GM23338 (cell line): ENCODE measurements at regions not wholly inside any gene's neighbourhood (a gene's known extent, or its start where the extent isn't known, plus 50 kb on each side); places are given as distances from the start of the nearest gene placed in this dataset.

Experiments
- ATAC-seq: fragments of 200-7000 bp; cut with Tn5 transposase; 3 replicates; pipeline ENCODE4 v1.9.1; 2020
- DNase-seq: peaks from one replicate; pipeline ENCODE4 v3.0.0-alpha.2; 2015; ENCODE audit warnings: low spot score
- H2AFZ ChIP-seq: fragments of 200-600 bp; sonication (generic); 2 replicates; pipeline ENCODE4 v1.8.0; 2016; ENCODE audit warnings: antibody characterized with exemption, mild to moderate bottlenecking, moderate library complexity
- H3F3A ChIP-seq: fragments of 200-600 bp; sonication (generic); replicated peaks from 2 replicates; pipeline ENCODE4 v1.8.0; 2017; ENCODE audit warnings: antibody characterized with exemption, mixed run types, low read depth
- H3K27ac ChIP-seq: fragments of 200-600 bp; sonication (generic); 2 replicates; pipeline ENCODE4 v1.6.1; 2016; ENCODE audit warnings: low read depth
- H3K27me3 ChIP-seq: fragments of 200-600 bp; sonication (generic); 2 replicates; pipeline ENCODE4 v1.8.0; 2016; ENCODE audit warnings: mild to moderate bottlenecking, mixed run types, moderate library complexity; ENCODE audit not compliant: insufficient read depth
- H3K36me3 ChIP-seq: fragments of 200-600 bp; sonication (generic); 2 replicates; pipeline ENCODE4 v1.8.0; 2016; ENCODE audit warnings: mild to moderate bottlenecking; ENCODE audit not compliant: insufficient read depth
- H3K4me1 ChIP-seq: fragments of 200-600 bp; sonication (generic); 2 replicates; pipeline ENCODE4 v1.8.0; 2016; ENCODE audit warnings: mild to moderate bottlenecking, moderate library complexity; ENCODE audit not compliant: insufficient read depth
- H3K4me2 ChIP-seq: fragments of 200-600 bp; sonication (generic); 2 replicates; pipeline ENCODE4 v1.7.1; 2017; ENCODE audit warnings: mixed run types
- H3K4me3 ChIP-seq: fragments of 200-600 bp; sonication (generic); 2 replicates; pipeline ENCODE4 v1.6.1; 2016; ENCODE audit warnings: mixed run types
- H3K79me2 ChIP-seq: fragments of 200-600 bp; sonication (generic); replicated peaks from 2 replicates; pipeline ENCODE4 v1.8.0; 2017; ENCODE audit warnings: mild to moderate bottlenecking; ENCODE audit not compliant: insufficient read depth
- H3K9me2 ChIP-seq: fragments of 200-600 bp; sonication (generic); 2 replicates; pipeline ENCODE4 v1.8.0; 2017; ENCODE audit not compliant: insufficient read depth
- H4K20me1 ChIP-seq: fragments of 200-600 bp; sonication (generic); replicated peaks from 2 replicates; pipeline ENCODE4 v1.8.0; 2017; ENCODE audit warnings: mild to moderate bottlenecking; ENCODE audit not compliant: insufficient read depth
- H3K27ac Mint-ChIP-seq: 2 replicates; pipeline ENCODE4 v1.8.0; 2020; ENCODE audit warnings: inconsistent platforms, mild to moderate bottlenecking, moderate library complexity, mixed read lengths
- H3K27me3 Mint-ChIP-seq: 3 replicates; pipeline ENCODE4 v1.8.0; 2022; ENCODE audit warnings: low read depth, mild to moderate bottlenecking, moderate library complexity, mixed read lengths, inconsistent platforms; ENCODE audit not compliant: insufficient read depth, poor library complexity
- H3K36me3 Mint-ChIP-seq: 3 replicates; pipeline ENCODE4 v1.8.0; 2021; ENCODE audit warnings: low read depth, mild to moderate bottlenecking, inconsistent platforms, moderate library complexity, mixed read lengths
- H3K4me1 Mint-ChIP-seq: 3 replicates; pipeline ENCODE4 v1.8.0; 2020; ENCODE audit warnings: mild to moderate bottlenecking, inconsistent platforms, mixed read lengths
- H3K4me3 Mint-ChIP-seq: 3 replicates; pipeline ENCODE4 v1.8.0; 2021; ENCODE audit warnings: moderate library complexity, mild to moderate bottlenecking, inconsistent platforms, mixed read lengths
- H3K9me3 Mint-ChIP-seq: 3 replicates; pipeline ENCODE4 v1.8.0; 2020; ENCODE audit warnings: moderate library complexity, mild to moderate bottlenecking, inconsistent platforms, mixed read lengths
- CREB1 ChIP-seq: fragments of 250-450 bp; sonication (Bioruptor Pico); IDR thresholded peaks from 2 replicates; pipeline ENCODE4 v1.5.0; 2020; ENCODE audit warnings: low read depth, mild to moderate bottlenecking, moderate library complexity
- CTCF ChIP-seq, 2 experiments: fragments of 200-600 bp in 1 of 2; sonication (generic) in 1 of 2; conservative IDR thresholded peaks; 2 replicates each; pipeline versions ENCODE4 v1.5.1 to v1.6.1; 2016 to 2017; ENCODE audit warnings: antibody characterized with exemption in 2 of 2, low read depth in 2 of 2, mild to moderate bottlenecking in 2 of 2, moderate library complexity in 1 of 2
- EZH2 ChIP-seq: fragments of 200-600 bp; sonication (generic); IDR thresholded peaks from one replicate; pipeline ENCODE4 v1.8.0; 2017; ENCODE audit warnings: antibody characterized with exemption, mild to moderate bottlenecking, low read depth; ENCODE audit not compliant: unreplicated experiment
- NANOG ChIP-seq: IDR thresholded peaks from 2 replicates; pipeline ENCODE4 v1.6.1; 2016; ENCODE audit warnings: antibody characterized with exemption, borderline replicate concordance
- POLR2AphosphoS5 ChIP-seq: IDR thresholded peaks from 2 replicates; pipeline ENCODE4 v1.6.1; 2016; ENCODE audit warnings: antibody characterized with exemption, low read depth
- ZNF114 ChIP-seq: fragments of 250-450 bp; sonication (Bioruptor Pico); IDR thresholded peaks from 2 replicates; pipeline ENCODE4 v1.5.0; 2020; ENCODE audit warnings: mild to moderate bottlenecking, moderate library complexity
- ZNF331 ChIP-seq: fragments of 250-450 bp; sonication (Bioruptor Pico); IDR thresholded peaks from 2 replicates; pipeline ENCODE4 v1.5.0; 2020; ENCODE audit warnings: low read depth, mild to moderate bottlenecking, moderate library complexity
- TF ChIP-seq, protein P1 (sequence below): fragments of 250-450 bp; sonication (Bioruptor Pico); IDR thresholded peaks from 2 replicates; pipeline ENCODE4 v1.5.0; 2020; ENCODE audit warnings: mild to moderate bottlenecking, moderate library complexity
- TF ChIP-seq, protein P2 (sequence below): IDR thresholded peaks from 2 replicates; pipeline ENCODE4 v1.6.1; 2016; ENCODE audit warnings: antibody characterized with exemption
- TF ChIP-seq, protein P3 (sequence below): IDR thresholded peaks from one replicate; pipeline ENCODE4 v1.6.1; 2018; ENCODE audit warnings: antibody characterized with exemption; ENCODE audit not compliant: unreplicated experiment

DNA sequence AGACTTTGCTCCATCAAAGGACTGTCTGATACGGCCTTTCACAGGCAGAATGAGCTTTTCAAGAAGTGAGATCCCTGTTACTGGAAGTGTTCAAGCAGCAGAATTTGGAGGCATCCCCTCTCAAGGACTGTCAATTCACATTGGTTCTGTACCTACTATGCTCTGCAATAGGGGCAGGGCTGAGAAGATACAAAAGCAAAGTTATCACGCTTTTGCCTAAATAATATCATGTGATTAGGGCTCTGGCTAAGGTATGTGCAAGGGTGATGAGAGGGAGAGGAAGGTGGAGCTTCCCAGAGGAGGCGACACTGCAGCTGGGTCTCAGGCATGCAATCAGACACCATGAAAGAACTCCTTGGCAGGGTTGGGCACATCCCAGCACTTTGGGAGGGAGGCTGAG lies 80.2 kb upstream of the PIM1 start:
- H3K27me3 ChIP-seq: no peaks in the 10 kb centered on the region
- ATAC-seq: peak; percentile 49

More for the DNA sequence above, 80.2 kb upstream of the PIM1 start:
- Histone ChIP-seq H3K27ac (no peak overlapping the region), H2AFZ (no peak overlapping the region), H3K4me1 (peaks cover 12% of the 10 kb centered on the region; the same call in 1 of the 2 replicates), H3K79me2 (no peaks in the 10 kb centered on the region), H3F3A (no peaks in the 10 kb centered on the region), H3K4me2 (no peak overlapping the region), H4K20me1 (no peaks in the 10 kb centered on the region), H3K36me3 (no peaks in the 10 kb centered on the region), H3K4me3 (no peak overlapping the region), H3K9me2 (no peaks in the 10 kb centered on the region)
- Mint-ChIP-seq H3K27me3 (peaks cover 9% of the 10 kb centered on the region), H3K9me3 (no peaks in the 10 kb centered on the region), H3K4me3 (no peak overlapping the region), H3K36me3 (no peaks in the 10 kb centered on the region), H3K27ac (no peak overlapping the region), H3K4me1 (peaks cover 11% of the 10 kb centered on the region; the same call in 2 of the 3 replicates)
- DNase-seq: no peak
- TF ChIP-seq ZNF331 (CRISPR knock-in tag) (no peak), EZH2 (no peak), ZNF114 (no peak), CTCF (conservative IDR thresholded peaks at IDR 0.05; ENCODE audit: low read depth in 2 of 2) (no peak), NANOG (no peak), POLR2AphosphoS5 (no peak), CREB1 (no peak)
- TF ChIP-seq, protein P1, sequence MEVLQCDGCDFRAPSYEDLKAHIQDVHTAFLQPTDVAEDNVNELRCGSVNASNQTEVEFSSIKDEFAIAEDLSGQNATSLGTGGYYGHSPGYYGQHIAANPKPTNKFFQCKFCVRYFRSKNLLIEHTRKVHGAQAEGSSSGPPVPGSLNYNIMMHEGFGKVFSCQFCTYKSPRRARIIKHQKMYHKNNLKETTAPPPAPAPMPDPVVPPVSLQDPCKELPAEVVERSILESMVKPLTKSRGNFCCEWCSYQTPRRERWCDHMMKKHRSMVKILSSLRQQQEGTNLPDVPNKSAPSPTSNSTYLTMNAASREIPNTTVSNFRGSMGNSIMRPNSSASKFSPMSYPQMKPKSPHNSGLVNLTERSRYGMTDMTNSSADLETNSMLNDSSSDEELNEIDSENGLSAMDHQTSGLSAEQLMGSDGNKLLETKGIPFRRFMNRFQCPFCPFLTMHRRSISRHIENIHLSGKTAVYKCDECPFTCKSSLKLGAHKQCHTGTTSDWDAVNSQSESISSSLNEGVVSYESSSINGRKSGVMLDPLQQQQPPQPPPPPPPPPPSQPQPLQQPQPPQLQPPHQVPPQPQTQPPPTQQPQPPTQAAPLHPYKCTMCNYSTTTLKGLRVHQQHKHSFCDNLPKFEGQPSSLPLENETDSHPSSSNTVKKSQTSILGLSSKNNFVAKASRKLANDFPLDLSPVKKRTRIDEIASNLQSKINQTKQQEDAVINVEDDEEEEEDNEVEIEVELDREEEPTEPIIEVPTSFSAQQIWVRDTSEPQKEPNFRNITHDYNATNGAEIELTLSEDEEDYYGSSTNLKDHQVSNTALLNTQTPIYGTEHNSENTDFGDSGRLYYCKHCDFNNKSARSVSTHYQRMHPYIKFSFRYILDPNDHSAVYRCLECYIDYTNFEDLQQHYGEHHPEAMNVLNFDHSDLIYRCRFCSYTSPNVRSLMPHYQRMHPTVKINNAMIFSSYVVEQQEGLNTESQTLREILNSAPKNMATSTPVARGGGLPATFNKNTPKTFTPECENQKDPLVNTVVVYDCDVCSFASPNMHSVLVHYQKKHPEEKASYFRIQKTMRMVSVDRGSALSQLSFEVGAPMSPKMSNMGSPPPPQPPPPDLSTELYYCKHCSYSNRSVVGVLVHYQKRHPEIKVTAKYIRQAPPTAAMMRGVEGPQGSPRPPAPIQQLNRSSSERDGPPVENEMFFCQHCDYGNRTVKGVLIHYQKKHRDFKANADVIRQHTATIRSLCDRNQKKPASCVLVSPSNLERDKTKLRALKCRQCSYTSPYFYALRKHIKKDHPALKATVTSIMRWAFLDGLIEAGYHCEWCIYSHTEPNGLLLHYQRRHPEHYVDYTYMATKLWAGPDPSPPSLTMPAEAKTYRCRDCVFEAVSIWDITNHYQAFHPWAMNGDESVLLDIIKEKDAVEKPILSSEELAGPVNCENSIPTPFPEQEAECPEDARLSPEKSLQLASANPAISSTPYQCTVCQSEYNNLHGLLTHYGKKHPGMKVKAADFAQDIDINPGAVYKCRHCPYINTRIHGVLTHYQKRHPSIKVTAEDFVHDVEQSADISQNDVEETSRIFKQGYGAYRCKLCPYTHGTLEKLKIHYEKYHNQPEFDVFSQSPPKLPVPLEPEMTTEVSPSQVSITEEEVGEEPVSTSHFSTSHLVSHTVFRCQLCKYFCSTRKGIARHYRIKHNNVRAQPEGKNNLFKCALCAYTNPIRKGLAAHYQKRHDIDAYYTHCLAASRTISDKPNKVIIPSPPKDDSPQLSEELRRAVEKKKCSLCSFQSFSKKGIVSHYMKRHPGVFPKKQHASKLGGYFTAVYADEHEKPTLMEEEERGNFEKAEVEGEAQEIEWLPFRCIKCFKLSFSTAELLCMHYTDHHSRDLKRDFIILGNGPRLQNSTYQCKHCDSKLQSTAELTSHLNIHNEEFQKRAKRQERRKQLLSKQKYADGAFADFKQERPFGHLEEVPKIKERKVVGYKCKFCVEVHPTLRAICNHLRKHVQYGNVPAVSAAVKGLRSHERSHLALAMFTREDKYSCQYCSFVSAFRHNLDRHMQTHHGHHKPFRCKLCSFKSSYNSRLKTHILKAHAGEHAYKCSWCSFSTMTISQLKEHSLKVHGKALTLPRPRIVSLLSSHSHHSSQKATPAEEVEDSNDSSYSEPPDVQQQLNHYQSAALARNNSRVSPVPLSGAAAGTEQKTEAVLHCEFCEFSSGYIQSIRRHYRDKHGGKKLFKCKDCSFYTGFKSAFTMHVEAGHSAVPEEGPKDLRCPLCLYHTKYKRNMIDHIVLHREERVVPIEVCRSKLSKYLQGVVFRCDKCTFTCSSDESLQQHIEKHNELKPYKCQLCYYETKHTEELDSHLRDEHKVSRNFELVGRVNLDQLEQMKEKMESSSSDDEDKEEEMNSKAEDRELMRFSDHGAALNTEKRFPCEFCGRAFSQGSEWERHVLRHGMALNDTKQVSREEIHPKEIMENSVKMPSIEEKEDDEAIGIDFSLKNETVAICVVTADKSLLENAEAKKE (CRISPR knock-in tag): no peak
- TF ChIP-seq, protein P2, sequence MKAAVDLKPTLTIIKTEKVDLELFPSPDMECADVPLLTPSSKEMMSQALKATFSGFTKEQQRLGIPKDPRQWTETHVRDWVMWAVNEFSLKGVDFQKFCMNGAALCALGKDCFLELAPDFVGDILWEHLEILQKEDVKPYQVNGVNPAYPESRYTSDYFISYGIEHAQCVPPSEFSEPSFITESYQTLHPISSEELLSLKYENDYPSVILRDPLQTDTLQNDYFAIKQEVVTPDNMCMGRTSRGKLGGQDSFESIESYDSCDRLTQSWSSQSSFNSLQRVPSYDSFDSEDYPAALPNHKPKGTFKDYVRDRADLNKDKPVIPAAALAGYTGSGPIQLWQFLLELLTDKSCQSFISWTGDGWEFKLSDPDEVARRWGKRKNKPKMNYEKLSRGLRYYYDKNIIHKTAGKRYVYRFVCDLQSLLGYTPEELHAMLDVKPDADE: no peak
- TF ChIP-seq, protein P3, sequence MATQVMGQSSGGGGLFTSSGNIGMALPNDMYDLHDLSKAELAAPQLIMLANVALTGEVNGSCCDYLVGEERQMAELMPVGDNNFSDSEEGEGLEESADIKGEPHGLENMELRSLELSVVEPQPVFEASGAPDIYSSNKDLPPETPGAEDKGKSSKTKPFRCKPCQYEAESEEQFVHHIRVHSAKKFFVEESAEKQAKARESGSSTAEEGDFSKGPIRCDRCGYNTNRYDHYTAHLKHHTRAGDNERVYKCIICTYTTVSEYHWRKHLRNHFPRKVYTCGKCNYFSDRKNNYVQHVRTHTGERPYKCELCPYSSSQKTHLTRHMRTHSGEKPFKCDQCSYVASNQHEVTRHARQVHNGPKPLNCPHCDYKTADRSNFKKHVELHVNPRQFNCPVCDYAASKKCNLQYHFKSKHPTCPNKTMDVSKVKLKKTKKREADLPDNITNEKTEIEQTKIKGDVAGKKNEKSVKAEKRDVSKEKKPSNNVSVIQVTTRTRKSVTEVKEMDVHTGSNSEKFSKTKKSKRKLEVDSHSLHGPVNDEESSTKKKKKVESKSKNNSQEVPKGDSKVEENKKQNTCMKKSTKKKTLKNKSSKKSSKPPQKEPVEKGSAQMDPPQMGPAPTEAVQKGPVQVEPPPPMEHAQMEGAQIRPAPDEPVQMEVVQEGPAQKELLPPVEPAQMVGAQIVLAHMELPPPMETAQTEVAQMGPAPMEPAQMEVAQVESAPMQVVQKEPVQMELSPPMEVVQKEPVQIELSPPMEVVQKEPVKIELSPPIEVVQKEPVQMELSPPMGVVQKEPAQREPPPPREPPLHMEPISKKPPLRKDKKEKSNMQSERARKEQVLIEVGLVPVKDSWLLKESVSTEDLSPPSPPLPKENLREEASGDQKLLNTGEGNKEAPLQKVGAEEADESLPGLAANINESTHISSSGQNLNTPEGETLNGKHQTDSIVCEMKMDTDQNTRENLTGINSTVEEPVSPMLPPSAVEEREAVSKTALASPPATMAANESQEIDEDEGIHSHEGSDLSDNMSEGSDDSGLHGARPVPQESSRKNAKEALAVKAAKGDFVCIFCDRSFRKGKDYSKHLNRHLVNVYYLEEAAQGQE: no peak
